Adrenal gland (tissue), 5 donors: ENCODE measurements at regions not wholly inside any gene's neighbourhood (a gene's known extent, or its start where the extent isn't known, plus 50 kb on each side); places are given as distances from the start of the nearest gene placed in this dataset.

ENCODE experiments used
- CTCF ChIP-seq, 6 experiments: fragments of 450-650 bp in 4 of 6; fragments of 200-600 bp in 2 of 6; sonication (generic) in 1 of 6; IDR thresholded peaks; 1 replicate in 5 of 6; 2 replicates in 1 of 6; pipeline versions ENCODE4 v1.5.1 to v1.8.0; 2016 to 2021; ENCODE audit warnings: antibody characterized with exemption in 6 of 6, mild to moderate bottlenecking in 2 of 6, moderate library complexity in 1 of 6
- POLR2A ChIP-seq, 2 donors: fragments of 450-650 bp; IDR thresholded peaks; one replicate each; pipeline ENCODE4 v1.6.1; 2017; ENCODE audit warnings: antibody characterized with exemption in 2 of 2, mild to moderate bottlenecking in 2 of 2, moderate library complexity in 1 of 2
- donor health status: DM: no; HTN: no; CAD: no.

DNA sequence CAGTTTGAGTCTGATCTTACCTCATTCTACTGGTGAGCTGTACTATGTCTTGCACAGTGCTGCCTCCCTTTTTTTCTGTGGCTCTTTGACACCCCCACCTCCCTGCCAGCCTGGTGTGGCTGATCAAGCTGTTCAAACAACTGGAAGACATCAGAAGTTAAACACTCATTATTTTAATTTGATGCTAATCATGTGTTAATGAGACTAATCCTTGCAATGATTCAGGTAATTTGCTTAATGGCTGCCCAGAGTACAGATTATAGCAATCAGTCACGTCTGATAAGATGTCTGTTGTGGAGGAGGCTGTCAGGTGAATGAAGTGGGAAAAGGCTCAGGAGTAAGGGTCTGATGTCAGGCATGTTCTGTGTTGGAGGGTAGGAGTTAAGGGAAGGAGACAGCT is 87.4 kb upstream of the GK2 start:
- TF ChIP-seq CTCF (IDR thresholded peaks at IDR 0.05), result no peak
- no peak for TF ChIP-seq POLR2A (IDR thresholded peaks at IDR 0.05)
